ENCODE measurements at regions not wholly inside any gene's neighbourhood (a gene's known extent, or its start where the extent isn't known, plus 50 kb on each side); places are given as distances from the start of the nearest gene placed in this dataset.

GRCh38 chr7:25537662-25538375 is 309.5 kb upstream of the NPVF start:
- TF ChIP-seq, protein P1, sequence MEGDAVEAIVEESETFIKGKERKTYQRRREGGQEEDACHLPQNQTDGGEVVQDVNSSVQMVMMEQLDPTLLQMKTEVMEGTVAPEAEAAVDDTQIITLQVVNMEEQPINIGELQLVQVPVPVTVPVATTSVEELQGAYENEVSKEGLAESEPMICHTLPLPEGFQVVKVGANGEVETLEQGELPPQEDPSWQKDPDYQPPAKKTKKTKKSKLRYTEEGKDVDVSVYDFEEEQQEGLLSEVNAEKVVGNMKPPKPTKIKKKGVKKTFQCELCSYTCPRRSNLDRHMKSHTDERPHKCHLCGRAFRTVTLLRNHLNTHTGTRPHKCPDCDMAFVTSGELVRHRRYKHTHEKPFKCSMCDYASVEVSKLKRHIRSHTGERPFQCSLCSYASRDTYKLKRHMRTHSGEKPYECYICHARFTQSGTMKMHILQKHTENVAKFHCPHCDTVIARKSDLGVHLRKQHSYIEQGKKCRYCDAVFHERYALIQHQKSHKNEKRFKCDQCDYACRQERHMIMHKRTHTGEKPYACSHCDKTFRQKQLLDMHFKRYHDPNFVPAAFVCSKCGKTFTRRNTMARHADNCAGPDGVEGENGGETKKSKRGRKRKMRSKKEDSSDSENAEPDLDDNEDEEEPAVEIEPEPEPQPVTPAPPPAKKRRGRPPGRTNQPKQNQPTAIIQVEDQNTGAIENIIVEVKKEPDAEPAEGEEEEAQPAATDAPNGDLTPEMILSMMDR (IDR thresholded peaks at IDR 0.05; ENCODE audit: insufficient read depth, low read length), result no peak
- TF ChIP-seq SPI1 (IDR thresholded peaks at IDR 0.05; ENCODE audit: borderline replicate concordance, low read depth) (no peak), GABPA (IDR thresholded peaks at IDR 0.05; ENCODE audit: low read depth) (no peak), POLR2AphosphoS5 (IDR thresholded peaks at IDR 0.05; ENCODE audit: low read depth) (no peak)

Measured in HL-60 (cell line).